ENCODE measurements at regions not wholly inside any gene's neighbourhood (a gene's known extent, or its start where the extent isn't known, plus 50 kb on each side); places are given as distances from the start of the nearest gene placed in this dataset.

DNA sequence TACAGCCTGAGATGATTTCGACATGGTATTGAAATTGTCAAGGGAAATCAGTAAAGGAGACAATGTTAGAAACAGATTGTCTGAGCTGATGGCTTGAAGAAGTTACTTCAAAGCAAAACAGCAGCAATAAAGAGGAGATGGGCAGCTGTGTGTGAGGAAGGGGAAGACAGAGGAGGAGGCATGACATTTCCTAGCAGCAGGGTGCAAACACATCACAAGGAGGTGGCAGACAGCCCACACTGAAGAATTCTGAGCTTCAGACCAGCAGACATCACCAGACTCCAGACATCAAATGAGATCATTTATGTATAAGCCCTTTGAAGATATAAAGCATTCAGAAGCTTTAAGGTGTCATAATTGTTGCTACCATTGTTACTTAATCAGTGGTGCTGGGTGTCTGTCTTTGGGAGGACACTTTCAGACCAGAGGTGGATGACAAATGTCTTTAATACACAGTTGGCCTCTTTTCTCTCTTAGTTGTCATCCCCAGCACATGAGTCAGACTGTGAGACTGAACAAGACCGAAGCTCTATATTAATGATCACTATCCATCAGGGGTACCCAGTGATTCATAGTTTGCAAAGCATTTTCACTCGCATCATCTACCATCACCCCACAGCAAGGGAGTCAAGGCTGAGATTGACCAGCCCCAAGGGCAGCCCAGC, 203.9 kb downstream of the MINAR1 start:
- Histone ChIP-seq H3K27me3 (ENCODE audit: control insufficient read depth, insufficient read depth, low read length) (no peaks in the 10 kb centered on the region), H3K4me1 (ENCODE audit: control insufficient read depth, extremely low read depth, insufficient read depth, low read length) (peaks cover 10% of the 10 kb centered on the region), H3K9me3 (ENCODE audit: control insufficient read depth, insufficient read depth, low read depth, low read length) (no peaks in the 10 kb centered on the region), H4K20me1 (ENCODE audit: control insufficient read depth, extremely low read depth, insufficient read depth, low read length) (no peaks in the 10 kb centered on the region), H3K27ac (ENCODE audit: insufficient read depth, low read length) (no peak overlapping the region), H3K79me2 (ENCODE audit: control insufficient read depth, insufficient read depth, low read length) (no peaks in the 10 kb centered on the region), H3K4me3 (replicated peaks in 1 of 4; ENCODE audit: control extremely low read depth in 1 of 4, insufficient read depth in 1 of 4, low read depth in 3 of 4, low read length in 4 of 4) (no peak overlapping the region), H2AFZ (ENCODE audit: low read length) (no peak overlapping the region), H3K9ac (ENCODE audit: insufficient read depth, low read length) (no peak overlapping the region), H3K36me3 (ENCODE audit: control insufficient read depth, insufficient read depth, low read length) (no peaks in the 10 kb centered on the region), H3K4me2 (ENCODE audit: extremely low read depth, insufficient read depth, low read length) (no peak overlapping the region)
- DNase-seq (ENCODE audit: low read depth in 2 of 2), result peak in 1 of 2 donors; percentile 61
- no peak for TF ChIP-seq EZH2 (IDR thresholded peaks at IDR 0.05; ENCODE audit: low read length, missing control alignments)
- TF ChIP-seq, protein P1, sequence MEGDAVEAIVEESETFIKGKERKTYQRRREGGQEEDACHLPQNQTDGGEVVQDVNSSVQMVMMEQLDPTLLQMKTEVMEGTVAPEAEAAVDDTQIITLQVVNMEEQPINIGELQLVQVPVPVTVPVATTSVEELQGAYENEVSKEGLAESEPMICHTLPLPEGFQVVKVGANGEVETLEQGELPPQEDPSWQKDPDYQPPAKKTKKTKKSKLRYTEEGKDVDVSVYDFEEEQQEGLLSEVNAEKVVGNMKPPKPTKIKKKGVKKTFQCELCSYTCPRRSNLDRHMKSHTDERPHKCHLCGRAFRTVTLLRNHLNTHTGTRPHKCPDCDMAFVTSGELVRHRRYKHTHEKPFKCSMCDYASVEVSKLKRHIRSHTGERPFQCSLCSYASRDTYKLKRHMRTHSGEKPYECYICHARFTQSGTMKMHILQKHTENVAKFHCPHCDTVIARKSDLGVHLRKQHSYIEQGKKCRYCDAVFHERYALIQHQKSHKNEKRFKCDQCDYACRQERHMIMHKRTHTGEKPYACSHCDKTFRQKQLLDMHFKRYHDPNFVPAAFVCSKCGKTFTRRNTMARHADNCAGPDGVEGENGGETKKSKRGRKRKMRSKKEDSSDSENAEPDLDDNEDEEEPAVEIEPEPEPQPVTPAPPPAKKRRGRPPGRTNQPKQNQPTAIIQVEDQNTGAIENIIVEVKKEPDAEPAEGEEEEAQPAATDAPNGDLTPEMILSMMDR (conservative IDR thresholded peaks at IDR 0.05 in 1 of 2, IDR thresholded peaks at IDR 0.05 in 1 of 2; ENCODE audit: low read depth in 1 of 2, low read length in 2 of 2), result no peak

DNA sequence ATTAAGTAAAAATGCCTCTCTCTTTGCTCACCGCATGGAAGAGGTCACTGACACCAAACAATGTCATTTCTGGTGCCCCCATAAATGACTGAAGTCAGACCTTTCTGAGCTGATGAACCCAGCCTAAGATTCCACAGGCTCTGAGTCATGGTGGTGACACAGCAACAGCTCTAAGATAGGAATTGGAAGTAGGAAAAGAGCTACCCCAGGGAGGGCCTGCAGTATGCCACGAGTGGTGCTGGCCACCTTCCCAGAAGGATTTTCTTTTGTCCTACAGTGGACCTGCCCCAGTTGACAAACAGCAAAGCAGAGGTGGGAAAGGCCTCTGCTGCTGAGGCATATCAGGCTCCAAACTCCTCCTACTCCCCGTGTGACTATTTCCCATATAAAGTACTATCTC, 208.1 kb downstream of the MINAR1 start:
- TF ChIP-seq EZH2 (IDR thresholded peaks at IDR 0.05; ENCODE audit: low read length, missing control alignments), result no peak
- TF ChIP-seq, protein P1 (conservative IDR thresholded peaks at IDR 0.05 in 1 of 2, IDR thresholded peaks at IDR 0.05 in 1 of 2; ENCODE audit: low read depth in 1 of 2, low read length in 2 of 2), result no peak
- H3K4me1 ChIP-seq (ENCODE audit: control insufficient read depth, extremely low read depth, insufficient read depth, low read length), result peaks cover 12% of the 10 kb centered on the region
- no peaks in the 10 kb centered on the region for H4K20me1 ChIP-seq (ENCODE audit: control insufficient read depth, extremely low read depth, insufficient read depth, low read length)
- no peaks in the 10 kb centered on the region for H3K27me3 ChIP-seq (ENCODE audit: control insufficient read depth, insufficient read depth, low read length)
- H3K36me3 ChIP-seq (ENCODE audit: control insufficient read depth, insufficient read depth, low read length), result no peaks in the 10 kb centered on the region
- H3K9ac ChIP-seq (ENCODE audit: insufficient read depth, low read length), result no peak overlapping the region
- H3K9me3 ChIP-seq (ENCODE audit: control insufficient read depth, insufficient read depth, low read depth, low read length), result no peaks in the 10 kb centered on the region
- H3K4me3 ChIP-seq (replicated peaks in 1 of 4; ENCODE audit: control extremely low read depth in 1 of 4, insufficient read depth in 1 of 4, low read depth in 3 of 4, low read length in 4 of 4), result no peak overlapping the region
- H3K79me2 ChIP-seq (ENCODE audit: control insufficient read depth, insufficient read depth, low read length), result no peaks in the 10 kb centered on the region
- peak overlapping the region; percentile 40 for H3K4me2 ChIP-seq (ENCODE audit: extremely low read depth, insufficient read depth, low read length)
- peak; percentile 59 to 90 for DNase-seq (ENCODE audit: low read depth in 2 of 2)
- H2AFZ ChIP-seq (ENCODE audit: low read length), result no peak overlapping the region
- H3K27ac ChIP-seq (ENCODE audit: insufficient read depth, low read length), result peak overlapping the region; percentile 46

DNA sequence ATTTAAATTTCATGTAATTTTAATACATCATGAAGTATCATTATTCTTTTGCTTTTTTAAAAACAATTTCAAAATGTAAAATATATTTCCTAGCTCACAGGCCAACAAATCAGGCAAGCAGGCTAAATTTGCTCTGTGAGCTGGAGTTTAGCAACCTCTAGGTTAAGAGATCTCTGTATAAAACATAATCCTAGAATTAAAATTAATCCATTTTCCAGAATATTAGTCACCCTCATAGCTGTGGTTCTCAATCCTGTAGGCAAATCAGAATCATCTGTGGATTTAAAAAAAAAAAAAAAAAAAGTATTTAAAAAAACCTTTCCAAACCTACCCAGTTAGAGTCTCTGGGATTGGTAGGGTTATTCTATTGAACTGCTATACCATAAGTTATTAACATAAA, 209.7 kb downstream of the MINAR1 start:
- H4K20me1 ChIP-seq (ENCODE audit: control insufficient read depth, extremely low read depth, insufficient read depth, low read length), result no peaks in the 10 kb centered on the region
- no peaks in the 10 kb centered on the region for H3K9me3 ChIP-seq (ENCODE audit: control insufficient read depth, insufficient read depth, low read depth, low read length)
- no peak for DNase-seq (ENCODE audit: low read depth in 2 of 2)
- H3K4me1 ChIP-seq (ENCODE audit: control insufficient read depth, extremely low read depth, insufficient read depth, low read length), result peaks cover 12% of the 10 kb centered on the region
- no peak overlapping the region for H3K4me2 ChIP-seq (ENCODE audit: extremely low read depth, insufficient read depth, low read length)
- no peak overlapping the region for H3K4me3 ChIP-seq (replicated peaks in 1 of 4; ENCODE audit: control extremely low read depth in 1 of 4, insufficient read depth in 1 of 4, low read depth in 3 of 4, low read length in 4 of 4)
- H3K27me3 ChIP-seq (ENCODE audit: control insufficient read depth, insufficient read depth, low read length), result no peaks in the 10 kb centered on the region
- H3K9ac ChIP-seq (ENCODE audit: insufficient read depth, low read length), result no peak overlapping the region
- no peak overlapping the region for H2AFZ ChIP-seq (ENCODE audit: low read length)
- TF ChIP-seq, protein P1 (conservative IDR thresholded peaks at IDR 0.05 in 1 of 2, IDR thresholded peaks at IDR 0.05 in 1 of 2; ENCODE audit: low read depth in 1 of 2, low read length in 2 of 2), result no peak
- TF ChIP-seq EZH2 (IDR thresholded peaks at IDR 0.05; ENCODE audit: low read length, missing control alignments), result no peak
- no peaks in the 10 kb centered on the region for H3K79me2 ChIP-seq (ENCODE audit: control insufficient read depth, insufficient read depth, low read length)
- H3K27ac ChIP-seq (ENCODE audit: insufficient read depth, low read length), result no peak overlapping the region
- no peaks in the 10 kb centered on the region for H3K36me3 ChIP-seq (ENCODE audit: control insufficient read depth, insufficient read depth, low read length)
